Esophagus squamous epithelium (tissue), 5 donors: ENCODE measurements at regions not wholly inside any gene's neighbourhood (a gene's known extent, or its start where the extent isn't known, plus 50 kb on each side); places are given as distances from the start of the nearest gene placed in this dataset.
"Not testable (repeated sequence)": the region's sequence is repeated elsewhere in the genome, so short reads cannot be mapped to it uniquely, and the experiment has no call there.

Experiments used
- DNase-seq: peaks from one replicate; lab custom pipeline; 2025; lab: John Stamatoyannopoulos, UW
- H3K27ac ChIP-seq, 4 donors: fragments of 200-600 bp; sonication (generic); one replicate each; pipeline ENCODE4 v1.5.1; 2016 to 2019; ENCODE audit warnings: mild to moderate bottlenecking in 1 of 4
- H3K27me3 ChIP-seq, 4 donors: fragments of 200-600 bp; sonication (generic); 1 replicate in 3 of 4; 2 replicates in 1 of 4; pipeline versions ENCODE4 v1.5.1 to v1.6.0; 2017 to 2021; ENCODE audit warnings: antibody characterized with exemption in 1 of 4
- H3K36me3 ChIP-seq, 3 donors: fragments of 200-600 bp; sonication (generic); one replicate each; pipeline ENCODE4 v1.5.1; 2016 to 2019
- H3K4me1 ChIP-seq, 3 donors: fragments of 200-600 bp; sonication (generic); one replicate each; pipeline ENCODE4 v1.5.1; 2017 to 2019
- H3K4me3 ChIP-seq, 4 donors: fragments of 200-600 bp; sonication (generic); 1 replicate in 3 of 4; 2 replicates in 1 of 4; pipeline ENCODE4 v1.5.1; 2016 to 2019; ENCODE audit warnings: mild to moderate bottlenecking in 2 of 4, moderate library complexity in 1 of 4
- H3K9me3 ChIP-seq, 3 donors: fragments of 200-600 bp; sonication (generic); one replicate each; pipeline ENCODE4 v1.5.1; 2016 to 2019
- POLR2A ChIP-seq, 4 donors: fragments of 450-650 bp; IDR thresholded peaks; one replicate each; pipeline ENCODE4 v1.6.1; 2017; ENCODE audit warnings: antibody characterized with exemption in 4 of 4, mild to moderate bottlenecking in 4 of 4, moderate library complexity in 3 of 4
- WGBS, 2 donors: methylation state at CpG; one replicate each; pipeline ENCODE4 v1.1.5; 2018; 5-methylcytosine and 5-hydroxymethylcytosine counted together
- intact Hi-C: fragments of 100-400 bp; cut with DNase I; formaldehyde crosslinking; loops from one replicate; pipeline ENCODE4 v1.15.0; 2022
- TF ChIP-seq, protein P1 (sequence below), 6 experiments: fragments of 450-650 bp in 4 of 6; fragments of 200-600 bp in 2 of 6; sonication (generic) in 2 of 6; IDR thresholded peaks; one replicate each; pipeline ENCODE4 v1.5.1; 2016 to 2019; ENCODE audit warnings: antibody characterized with exemption in 6 of 6, mild to moderate bottlenecking in 4 of 6, moderate library complexity in 4 of 6
- donor health status: DM: yes; HTN: yes; CAD: no.

DNA sequence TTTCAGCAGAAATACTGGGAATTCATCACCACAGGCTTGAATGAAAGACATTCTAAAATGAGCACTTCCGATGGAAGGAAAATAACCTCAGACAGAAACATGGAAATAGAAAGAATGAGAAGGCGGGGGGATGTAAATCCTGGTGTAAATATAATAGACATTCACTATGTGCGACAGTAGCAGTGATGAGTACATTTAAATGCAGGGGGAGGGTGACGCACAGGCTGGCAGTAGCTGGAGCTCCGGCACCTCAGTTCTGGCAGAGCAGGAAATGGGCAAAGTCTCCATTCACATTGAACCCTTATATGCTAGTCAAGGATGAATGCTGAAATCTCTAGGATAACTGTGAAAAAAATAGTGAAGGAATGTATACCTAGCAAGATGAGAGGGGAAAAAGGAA lies 172.7 kb upstream of the C14orf180 start:
- TF ChIP-seq POLR2A (IDR thresholded peaks at IDR 0.05), result no peak
- TF ChIP-seq, protein P1, sequence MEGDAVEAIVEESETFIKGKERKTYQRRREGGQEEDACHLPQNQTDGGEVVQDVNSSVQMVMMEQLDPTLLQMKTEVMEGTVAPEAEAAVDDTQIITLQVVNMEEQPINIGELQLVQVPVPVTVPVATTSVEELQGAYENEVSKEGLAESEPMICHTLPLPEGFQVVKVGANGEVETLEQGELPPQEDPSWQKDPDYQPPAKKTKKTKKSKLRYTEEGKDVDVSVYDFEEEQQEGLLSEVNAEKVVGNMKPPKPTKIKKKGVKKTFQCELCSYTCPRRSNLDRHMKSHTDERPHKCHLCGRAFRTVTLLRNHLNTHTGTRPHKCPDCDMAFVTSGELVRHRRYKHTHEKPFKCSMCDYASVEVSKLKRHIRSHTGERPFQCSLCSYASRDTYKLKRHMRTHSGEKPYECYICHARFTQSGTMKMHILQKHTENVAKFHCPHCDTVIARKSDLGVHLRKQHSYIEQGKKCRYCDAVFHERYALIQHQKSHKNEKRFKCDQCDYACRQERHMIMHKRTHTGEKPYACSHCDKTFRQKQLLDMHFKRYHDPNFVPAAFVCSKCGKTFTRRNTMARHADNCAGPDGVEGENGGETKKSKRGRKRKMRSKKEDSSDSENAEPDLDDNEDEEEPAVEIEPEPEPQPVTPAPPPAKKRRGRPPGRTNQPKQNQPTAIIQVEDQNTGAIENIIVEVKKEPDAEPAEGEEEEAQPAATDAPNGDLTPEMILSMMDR (IDR thresholded peaks at IDR 0.05), result no peak
- 75 to 86% methylated on average over 5 of the region's 5 CpGs for WGBS, 2 donors

GRCh38 chr14:104416383-104416782 lies 163.2 kb upstream of the C14orf180 start:
- H3K9me3 ChIP-seq, result no peaks in the 10 kb centered on the region
- no peak for DNase-seq
- intact Hi-C loops, result no loop called here
- H3K4me3 ChIP-seq, result no peak overlapping the region
- H3K27me3 ChIP-seq, result peaks cover 0 to 13% (median 0%) of the 10 kb centered on the region in 4 donors
- H3K27ac ChIP-seq, result no peak overlapping the region
- H3K4me1 ChIP-seq, result no peaks in the 10 kb centered on the region
- no peaks in the 10 kb centered on the region for H3K36me3 ChIP-seq
- TF ChIP-seq, protein P1 (IDR thresholded peaks at IDR 0.05), result no peak
- TF ChIP-seq POLR2A (IDR thresholded peaks at IDR 0.05), result no peak
- 42 to 65% methylated on average over 1 of the region's 1 CpG for WGBS, 2 donors

More for the DNA sequence above, 172.7 kb upstream of the C14orf180 start:
- Histone ChIP-seq H3K9me3 (peaks cover 0 to 12% (median 8%) of the 10 kb centered on the region in 3 donors), H3K4me1 (no peaks in the 10 kb centered on the region), H3K4me3 (no peak overlapping the region), H3K36me3 (no peaks in the 10 kb centered on the region), H3K27ac (no peak overlapping the region), H3K27me3 (peaks cover 0 to 35% (median 0%) of the 10 kb centered on the region in 4 donors)
- DNase-seq, result no peak
- intact Hi-C loops, result no loop called here

- H3K4me1 ChIP-seq, result peaks cover 0 to 7% (median 0%) of the 10 kb centered on the region in 3 donors
- no peaks in the 10 kb centered on the region for H3K9me3 ChIP-seq
- H3K4me3 ChIP-seq, result no peak overlapping the region
- 41 to 58% methylated on average over 6 of the region's 6 CpGs for WGBS, 2 donors
- H3K27ac ChIP-seq, result no peak overlapping the region
- TF ChIP-seq POLR2A (IDR thresholded peaks at IDR 0.05), result no peak
- TF ChIP-seq, protein P1 (IDR thresholded peaks at IDR 0.05), result no peak
- intact Hi-C loops, result no loop called here
- H3K27me3 ChIP-seq, result peaks cover 0 to 24% (median 0%) of the 10 kb centered on the region in 4 donors
- no peaks in the 10 kb centered on the region for H3K36me3 ChIP-seq
- no peak for DNase-seq
Observed at GRCh38 chr14:104419865-104420505, 159.6 kb upstream of the C14orf180 start.

GRCh38 chr14:104420523-104420922 lies 159.0 kb upstream of the C14orf180 start:
- H3K4me1 ChIP-seq, H3K4me3 ChIP-seq, intact Hi-C loops, DNase-seq, H3K36me3 ChIP-seq, H3K27ac ChIP-seq, H3K9me3 ChIP-seq: not testable (repeated sequence)
- WGBS, 2 donors, result 60 to 82% methylated on average over 3 of the region's 3 CpGs
- H3K27me3 ChIP-seq, result peaks cover 0 to 29% (median 0%) of the 10 kb centered on the region in 4 donors

DNA sequence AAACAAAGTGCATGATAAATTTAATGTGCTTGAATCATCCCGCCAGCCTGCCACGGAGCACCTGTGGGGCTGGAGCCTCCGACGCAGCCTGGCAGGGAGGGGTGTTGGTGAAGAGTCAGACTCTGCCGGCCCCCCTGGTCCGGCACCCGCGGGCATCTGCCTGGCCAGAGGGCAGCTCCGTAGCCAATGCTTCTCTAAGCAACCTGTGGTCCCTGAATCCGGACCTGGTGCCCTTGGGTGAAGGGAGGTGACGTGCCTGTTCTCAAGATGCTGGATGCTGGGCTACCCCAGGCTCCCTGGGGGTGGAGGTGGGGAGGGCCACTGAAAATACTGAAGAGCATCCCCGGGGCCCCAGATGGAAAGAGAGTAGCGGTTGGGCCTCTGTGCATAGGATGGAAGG lies 158.6 kb upstream of the C14orf180 start:
- peaks cover 0 to 27% (median 0%) of the 10 kb centered on the region in 4 donors for H3K27me3 ChIP-seq
- no peaks in the 10 kb centered on the region for H3K36me3 ChIP-seq
- H3K27ac ChIP-seq, result no peak overlapping the region
- intact Hi-C loops, result no loop called here
- no peak for DNase-seq
- H3K4me1 ChIP-seq, result peaks cover 0 to 7% (median 0%) of the 10 kb centered on the region in 3 donors
- no peak for TF ChIP-seq POLR2A (IDR thresholded peaks at IDR 0.05)
- TF ChIP-seq, protein P1 (IDR thresholded peaks at IDR 0.05), result no peak
- H3K4me3 ChIP-seq, result no peak overlapping the region
- H3K9me3 ChIP-seq, result no peaks in the 10 kb centered on the region
- 71 to 97% methylated on average over 4 to 6 of the region's 13 CpGs for WGBS, 2 donors
